ENCODE measurements at regions not wholly inside any gene's neighbourhood (a gene's known extent, or its start where the extent isn't known, plus 50 kb on each side); places are given as distances from the start of the nearest gene placed in this dataset.

DNA sequence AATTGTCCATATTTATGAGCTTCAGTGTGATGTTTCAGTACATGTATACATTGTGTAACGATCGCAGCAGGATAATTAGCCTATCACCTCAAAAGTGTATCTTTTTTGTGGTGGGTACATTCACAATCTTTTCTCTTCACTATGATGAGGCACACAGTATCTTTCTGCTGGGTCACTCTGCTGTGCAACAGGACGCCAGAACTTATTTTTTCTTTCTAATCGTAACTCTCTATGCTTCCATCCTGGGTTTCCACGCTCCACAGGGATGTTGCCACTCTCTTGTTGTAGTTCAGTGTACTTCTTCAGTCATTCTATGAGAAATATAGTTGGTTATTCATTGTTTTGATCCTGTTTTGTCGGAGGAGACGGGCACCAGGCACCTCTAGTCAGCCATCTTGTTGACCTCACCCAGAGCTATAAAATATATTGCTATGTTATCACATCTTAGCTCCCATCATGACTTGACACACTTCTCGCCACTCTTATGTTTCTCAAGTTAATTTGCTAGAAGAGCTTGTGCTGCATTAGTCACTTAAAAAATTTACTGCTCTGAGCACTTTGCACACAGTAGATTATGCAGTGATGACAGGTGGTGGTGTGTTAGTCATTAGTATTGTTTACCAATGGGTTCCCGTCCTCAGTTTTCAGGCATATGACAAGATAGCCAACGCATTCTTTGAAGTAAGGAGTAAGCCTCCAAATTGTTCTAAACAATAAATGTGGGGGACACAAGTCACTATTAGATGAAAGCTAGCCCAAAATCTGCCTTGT, 1002.7 kb upstream of the PCDH7 start:
- H3K4me3 ChIP-seq (replicated peaks; ENCODE audit: low read depth, low read length): no peak overlapping the region
- no peak for DNase-seq (ENCODE audit: low read depth)
- TF ChIP-seq CTCF (IDR thresholded peaks at IDR 0.05; ENCODE audit: low read length, missing control alignments): no peak

DNA sequence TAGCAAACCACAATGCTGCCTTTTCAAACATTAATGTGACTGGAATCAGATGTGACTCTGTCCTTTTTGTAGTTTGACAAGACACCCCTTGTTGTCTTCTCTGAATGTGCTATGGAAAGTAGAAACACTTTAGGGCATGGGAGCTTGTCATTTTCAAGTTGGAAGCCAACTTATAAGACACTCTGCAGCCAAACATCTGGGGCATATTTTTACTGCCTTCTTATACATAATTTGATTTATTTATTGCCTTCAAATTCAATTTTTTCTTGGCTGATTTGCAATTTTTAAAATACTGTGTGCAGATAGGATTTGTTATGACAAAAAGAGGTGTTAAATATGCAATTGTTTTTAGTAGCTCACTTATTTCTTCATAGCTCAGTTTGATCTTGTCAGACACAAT, 1002.0 kb upstream of the PCDH7 start:
- TF ChIP-seq CTCF (IDR thresholded peaks at IDR 0.05; ENCODE audit: low read length, missing control alignments): no peak
- H3K4me3 ChIP-seq (replicated peaks; ENCODE audit: low read depth, low read length): no peak overlapping the region
- no peak for DNase-seq (ENCODE audit: low read depth)

DNA sequence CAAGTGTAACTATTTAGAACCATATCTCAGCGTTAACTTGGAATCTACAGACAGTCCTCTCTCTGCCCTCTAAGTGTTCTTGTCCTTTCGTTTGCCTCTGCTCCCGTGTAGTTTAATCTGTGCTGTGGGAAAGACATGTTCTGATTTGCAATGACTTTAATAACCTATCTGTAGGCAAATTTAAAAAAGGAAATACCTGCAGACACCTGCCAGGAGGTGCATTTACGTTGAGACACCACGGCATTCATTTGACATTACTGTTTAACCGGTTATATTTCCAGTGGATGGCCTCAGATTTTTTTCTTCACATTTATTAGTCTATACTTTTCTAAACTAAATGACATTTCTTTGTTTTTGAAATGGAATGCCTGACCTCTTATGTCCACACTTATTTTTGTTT, 997.9 kb upstream of the PCDH7 start:
- TF ChIP-seq CTCF (IDR thresholded peaks at IDR 0.05; ENCODE audit: low read length, missing control alignments): no peak
- no peak overlapping the region for H3K4me3 ChIP-seq (replicated peaks; ENCODE audit: low read depth, low read length)
- no peak for DNase-seq (ENCODE audit: low read depth)

GRCh38 chr4:29726938-29727337, 993.2 kb upstream of the PCDH7 start:
- no peak for TF ChIP-seq CTCF (IDR thresholded peaks at IDR 0.05; ENCODE audit: low read length, missing control alignments)
- no peak overlapping the region for H3K4me3 ChIP-seq (replicated peaks; ENCODE audit: low read depth, low read length)
- no peak for DNase-seq (ENCODE audit: low read depth)

DNA sequence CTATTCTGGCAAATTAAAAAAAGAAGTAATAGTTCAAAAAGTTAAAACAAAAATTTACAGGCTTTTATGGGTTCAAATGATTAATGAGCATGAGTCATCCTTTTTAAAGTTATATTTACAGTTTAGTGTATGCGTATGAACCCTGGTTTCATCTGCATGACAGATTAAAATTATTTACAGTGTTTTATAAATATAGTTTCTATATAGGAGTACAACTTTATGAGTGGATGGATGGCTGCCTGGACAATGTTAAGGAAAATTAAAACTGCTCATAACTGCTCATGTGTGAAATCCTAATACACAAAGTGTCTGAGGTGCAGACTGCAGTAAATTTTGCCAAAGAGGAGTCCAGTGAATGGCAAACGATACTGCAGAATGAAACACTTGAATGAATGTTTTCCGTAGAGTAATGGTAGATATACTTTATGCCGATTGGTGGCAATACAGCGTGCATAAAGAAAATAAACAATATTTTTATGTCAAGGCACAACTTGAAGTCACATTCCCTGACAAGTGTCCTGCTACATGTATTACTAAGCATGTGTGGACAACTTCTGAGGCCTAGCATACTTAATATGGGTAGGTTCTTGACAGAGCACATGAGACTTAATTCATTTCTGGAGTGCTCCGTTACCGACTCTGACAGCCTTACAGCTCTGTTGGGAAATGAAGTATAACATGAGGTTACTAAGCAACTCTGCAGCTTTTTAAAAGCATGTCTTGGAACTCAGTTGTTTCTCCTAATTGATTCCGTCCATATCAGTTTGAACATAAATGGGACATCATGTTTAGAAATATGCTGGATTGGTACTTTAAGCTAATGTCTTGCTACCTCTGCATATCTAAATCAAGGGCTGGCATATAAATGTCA, 985.6 kb upstream of the PCDH7 start:
- DNase-seq (ENCODE audit: low read depth): no peak
- no peak for TF ChIP-seq CTCF (IDR thresholded peaks at IDR 0.05; ENCODE audit: low read length, missing control alignments)
- no peak overlapping the region for H3K4me3 ChIP-seq (replicated peaks; ENCODE audit: low read depth, low read length)

- H3K4me3 ChIP-seq (replicated peaks; ENCODE audit: low read depth, low read length): no peak overlapping the region
- DNase-seq (ENCODE audit: low read depth): no peak
- TF ChIP-seq CTCF (IDR thresholded peaks at IDR 0.05; ENCODE audit: low read length, missing control alignments): no peak
Measured at GRCh38 chr4:29756966-29757365, 963.2 kb upstream of the PCDH7 start.
